Right lobe of liver (tissue), 6 donors: ENCODE measurements at regions not wholly inside any gene's neighbourhood (a gene's known extent, or its start where the extent isn't known, plus 50 kb on each side); places are given as distances from the start of the nearest gene placed in this dataset.

Experiments
- ATAC-seq, 4 donors: fragments of 200-7000 bp; cut with Tn5 transposase; one replicate each; pipeline ENCODE4 v1.9.1; 2020; ENCODE audit warnings: mild to moderate bottlenecking in 4 of 4, moderate library complexity in 4 of 4
- DNase-seq, 3 donors: peaks; one replicate each; pipeline ENCODE4 v3.0.0-alpha.2; 2020
- H3K27ac ChIP-seq, 3 donors: fragments of 200-600 bp; one replicate each; pipeline ENCODE4 v1.8.0; 2022
- H3K27me3 ChIP-seq, 2 donors: fragments of 200-600 bp; one replicate each; pipeline ENCODE4 v1.8.0; 2022
- H3K36me3 ChIP-seq, 4 donors: fragments of 200-600 bp; sonication (generic) in 1 of 4; one replicate each; pipeline versions ENCODE4 v1.5.1 to v1.8.0; 2017 to 2022; ENCODE audit warnings: control low read depth in 1 of 4
- H3K4me1 ChIP-seq, 4 donors: fragments of 200-600 bp; sonication (generic) in 1 of 4; one replicate each; pipeline versions ENCODE4 v1.5.1 to v1.8.0; 2017 to 2022; ENCODE audit warnings: control low read depth in 1 of 4
- H3K4me3 ChIP-seq, 3 donors: fragments of 200-600 bp; one replicate each; pipeline ENCODE4 v1.8.0; 2022
- H3K9me3 ChIP-seq, 4 donors: fragments of 200-600 bp; sonication (generic) in 1 of 4; one replicate each; pipeline versions ENCODE4 v1.5.1 to v1.8.0; 2017 to 2022; ENCODE audit warnings: control low read depth in 1 of 4
- POLR2A ChIP-seq: fragments of 450-650 bp; IDR thresholded peaks from one replicate; pipeline ENCODE4 v1.6.1; 2017; ENCODE audit warnings: antibody characterized with exemption, mild to moderate bottlenecking
- WGBS: methylation state at CpG from one replicate; pipeline ENCODE4 v1.1.6; 2018; ENCODE audit warnings: low coverage, low lambda C conversion rate; ENCODE audit not compliant: insufficient coverage; ENCODE audit errors: missing lambda C conversion rate; 5-methylcytosine and 5-hydroxymethylcytosine counted together
- intact Hi-C, 2 donors: fragments of 100-400 bp; cut with DNase I; formaldehyde crosslinking; loops; one replicate each; pipeline versions ENCODE4 v1.11.2 to v1.14.1; 2022
- TF ChIP-seq, protein P1 (sequence below), 4 donors: fragments of 200-600 bp in 3 of 4; fragments of 450-650 bp in 1 of 4; IDR thresholded peaks; one replicate each; pipeline versions ENCODE4 v1.5.1 to v1.8.0; 2016 to 2022; ENCODE audit warnings: antibody characterized with exemption in 4 of 4, mild to moderate bottlenecking in 2 of 4
- donor health status: DM: no; HTN: yes; CAD: no.
- donor health status: DM: no; HTN: no; CAD: no.
- donor health status: DM: no; HTN: no; CAD: no.
- donor health status: DM: no; HTN: yes; CAD: no.
- donor health status: DM: no; HTN: yes; CAD: no.

DNA sequence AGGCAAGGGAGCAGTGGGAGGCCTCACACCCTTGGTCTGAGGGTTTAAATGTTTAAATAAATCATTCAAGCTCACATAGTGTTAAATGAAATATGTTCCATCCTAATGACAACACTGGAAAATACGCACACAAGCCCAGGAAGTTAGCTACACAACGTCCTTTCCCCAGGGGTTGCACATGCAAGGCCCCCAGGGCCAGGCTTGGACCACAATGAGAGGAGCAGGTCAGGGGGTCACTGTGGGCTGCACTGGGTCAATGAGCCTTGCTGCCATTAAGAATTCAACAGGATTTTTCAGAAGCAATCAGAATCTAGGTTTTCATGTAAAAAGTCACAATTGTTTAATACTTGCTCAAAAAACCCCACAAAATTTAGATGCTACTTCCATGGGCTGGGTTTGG lies 64.9 kb upstream of the ADCY1 start:
- Histone ChIP-seq H3K27ac (no peak overlapping the region), H3K36me3 (no peaks in the 10 kb centered on the region), H3K4me3 (no peak overlapping the region), H3K4me1 (no peaks in the 10 kb centered on the region), H3K9me3 (no peaks in the 10 kb centered on the region), H3K27me3 (no peaks in the 10 kb centered on the region)
- WGBS, result 76% methylated on average over 2 of the region's 2 CpGs
- ATAC-seq (no peak), DNase-seq (no peak)
- TF ChIP-seq, protein P1, sequence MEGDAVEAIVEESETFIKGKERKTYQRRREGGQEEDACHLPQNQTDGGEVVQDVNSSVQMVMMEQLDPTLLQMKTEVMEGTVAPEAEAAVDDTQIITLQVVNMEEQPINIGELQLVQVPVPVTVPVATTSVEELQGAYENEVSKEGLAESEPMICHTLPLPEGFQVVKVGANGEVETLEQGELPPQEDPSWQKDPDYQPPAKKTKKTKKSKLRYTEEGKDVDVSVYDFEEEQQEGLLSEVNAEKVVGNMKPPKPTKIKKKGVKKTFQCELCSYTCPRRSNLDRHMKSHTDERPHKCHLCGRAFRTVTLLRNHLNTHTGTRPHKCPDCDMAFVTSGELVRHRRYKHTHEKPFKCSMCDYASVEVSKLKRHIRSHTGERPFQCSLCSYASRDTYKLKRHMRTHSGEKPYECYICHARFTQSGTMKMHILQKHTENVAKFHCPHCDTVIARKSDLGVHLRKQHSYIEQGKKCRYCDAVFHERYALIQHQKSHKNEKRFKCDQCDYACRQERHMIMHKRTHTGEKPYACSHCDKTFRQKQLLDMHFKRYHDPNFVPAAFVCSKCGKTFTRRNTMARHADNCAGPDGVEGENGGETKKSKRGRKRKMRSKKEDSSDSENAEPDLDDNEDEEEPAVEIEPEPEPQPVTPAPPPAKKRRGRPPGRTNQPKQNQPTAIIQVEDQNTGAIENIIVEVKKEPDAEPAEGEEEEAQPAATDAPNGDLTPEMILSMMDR (IDR thresholded peaks at IDR 0.05), result no peak
- TF ChIP-seq POLR2A, result no peak
- intact Hi-C loops, result no loop called here

DNA sequence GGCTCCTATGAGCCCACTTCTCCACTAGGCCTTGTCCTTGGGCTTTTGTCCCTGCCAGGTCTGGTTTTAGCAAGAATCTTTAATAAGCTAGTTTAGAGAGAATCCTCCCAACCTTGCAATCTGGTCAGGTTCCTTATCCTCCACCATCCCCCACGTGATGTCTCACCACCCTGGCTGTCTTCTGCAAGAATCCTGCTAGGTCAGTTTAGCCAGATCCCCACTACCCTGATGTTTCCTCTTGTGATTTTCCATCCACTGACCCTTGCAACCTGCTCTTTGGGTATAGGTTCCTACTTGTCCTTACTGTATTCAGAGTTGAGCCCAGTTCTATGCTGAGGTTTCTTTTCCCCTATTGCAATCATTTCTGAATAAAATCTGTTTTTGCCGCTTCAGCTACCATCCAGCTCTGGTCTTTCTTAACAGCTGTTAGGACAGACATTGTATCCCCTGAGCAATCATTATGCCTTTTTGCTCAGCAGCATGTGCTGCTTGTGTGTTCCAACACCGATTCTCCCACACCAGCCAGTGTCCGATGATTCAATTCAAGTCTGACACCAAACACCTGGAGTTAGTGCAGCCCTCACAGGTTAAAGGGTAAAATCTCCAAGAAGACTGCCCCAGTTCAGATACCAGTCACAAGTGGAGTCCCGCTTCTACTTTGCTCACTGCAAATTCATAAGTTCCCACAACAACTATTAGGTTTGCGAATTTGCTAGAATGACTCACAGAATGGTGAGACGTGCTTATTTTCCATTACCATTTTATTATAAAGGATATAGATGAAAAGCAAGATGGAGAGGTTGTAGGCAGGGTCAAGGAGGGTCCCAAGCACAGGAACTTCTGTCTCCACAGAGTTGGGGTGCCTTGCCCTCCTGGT lies 62.2 kb upstream of the ADCY1 start:
- H3K4me1 ChIP-seq, result no peaks in the 10 kb centered on the region
- no peaks in the 10 kb centered on the region for H3K36me3 ChIP-seq
- H3K27ac ChIP-seq, result no peak overlapping the region
- 76% methylated on average over 7 of the region's 7 CpGs for WGBS
- intact Hi-C loops, result no loop called here
- no peak overlapping the region for H3K4me3 ChIP-seq
- DNase-seq (no peak), ATAC-seq (no peak)
- no peaks in the 10 kb centered on the region for H3K9me3 ChIP-seq
- H3K27me3 ChIP-seq, result no peaks in the 10 kb centered on the region
- TF ChIP-seq POLR2A, result no peak
- TF ChIP-seq, protein P1 (IDR thresholded peaks at IDR 0.05), result no peak

DNA sequence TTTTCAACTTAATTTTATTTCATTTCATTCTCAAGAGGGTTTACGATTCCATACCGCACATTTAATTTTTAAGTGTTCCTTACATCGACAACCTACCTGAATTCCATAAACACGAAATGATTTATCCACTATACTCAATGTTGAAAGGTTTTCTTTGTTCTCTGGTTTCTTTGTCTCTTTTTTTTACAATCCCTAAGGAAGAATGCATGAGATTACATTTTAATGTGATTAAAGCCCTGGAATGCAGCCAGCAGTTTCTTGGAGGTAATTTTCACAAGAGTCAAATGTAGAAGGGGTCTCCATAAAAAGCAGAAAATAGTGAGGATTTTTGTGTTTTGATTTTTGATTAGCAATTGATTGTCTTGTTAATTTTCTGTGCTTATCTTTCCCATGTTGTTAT lies 59.2 kb upstream of the ADCY1 start:
- 67% methylated on average over 4 of the region's 4 CpGs for WGBS
- Histone ChIP-seq H3K36me3 (no peaks in the 10 kb centered on the region), H3K4me3 (no peak overlapping the region), H3K27me3 (no peaks in the 10 kb centered on the region), H3K9me3 (no peaks in the 10 kb centered on the region), H3K4me1 (no peaks in the 10 kb centered on the region), H3K27ac (no peak overlapping the region)
- TF ChIP-seq, protein P1 (IDR thresholded peaks at IDR 0.05), result no peak
- no peak for TF ChIP-seq POLR2A
- intact Hi-C loops, result no loop called here
- ATAC-seq, result no peak
- DNase-seq, result no peak

DNA sequence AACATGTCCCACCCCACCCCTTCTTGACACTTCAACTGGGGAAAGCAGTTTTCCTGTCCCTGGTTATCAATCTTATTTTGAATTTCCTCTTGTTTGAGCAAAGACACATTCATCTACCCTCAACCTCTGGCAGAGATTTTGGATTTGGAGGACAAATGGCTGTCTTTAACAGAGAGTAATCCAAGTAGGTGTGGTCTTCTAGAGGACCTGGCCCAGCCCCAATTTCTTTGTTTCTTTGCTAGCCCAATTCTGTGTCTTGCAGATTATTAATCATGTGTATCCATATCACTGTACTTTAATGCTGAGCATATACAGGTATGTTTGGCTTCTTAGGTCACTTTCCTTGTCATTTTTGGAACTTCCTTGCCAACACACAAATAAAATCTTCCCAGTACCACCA lies 58.8 kb upstream of the ADCY1 start:
- H3K36me3 ChIP-seq, result no peaks in the 10 kb centered on the region
- DNase-seq (no peak), ATAC-seq (no peak)
- H3K27ac ChIP-seq, result no peak overlapping the region
- no peaks in the 10 kb centered on the region for H3K4me1 ChIP-seq
- intact Hi-C loops, result no loop called here
- H3K27me3 ChIP-seq, result no peaks in the 10 kb centered on the region
- H3K9me3 ChIP-seq, result no peaks in the 10 kb centered on the region
- no peak overlapping the region for H3K4me3 ChIP-seq
- TF ChIP-seq, protein P1 (IDR thresholded peaks at IDR 0.05), result no peak
